AG04449 (cell line): ENCODE measurements at regions not wholly inside any gene's neighbourhood (a gene's known extent, or its start where the extent isn't known, plus 50 kb on each side); places are given as distances from the start of the nearest gene placed in this dataset.

Experiments used
- CTCF ChIA-PET: fragments of 350-600 bp; formaldehyde crosslinking; extraction: SDS; loops from one replicate; lab custom pipeline; 2021; ENCODE audit warnings: antibody characterized with exemption; lab: Yijun Ruan, JAX
- POLR2A ChIA-PET: fragments of 400-600, 350-600 bp; formaldehyde crosslinking; extraction: SDS; loops from one replicate; lab custom pipeline; 2020; ENCODE audit warnings: antibody characterized with exemption, inconsistent platforms; lab: Yijun Ruan, JAX
- DNase-seq: peaks from one replicate; pipeline ENCODE4 v3.0.0-alpha.2; 2010; ENCODE audit warnings: low read depth, low spot score
- H3K4me3 ChIP-seq: 2 replicates; pipeline ENCODE4 v1.5.1; 2011; ENCODE audit warnings: low read depth, mild to moderate bottlenecking, control low read depth, low read length
- TF ChIP-seq, protein P1 (sequence below): IDR thresholded peaks from one replicate; pipeline ENCODE4 v1.5.1; 2011; ENCODE audit warnings: mild to moderate bottlenecking, moderate library complexity, low read length, control low read depth, inconsistent platforms; ENCODE audit not compliant: insufficient read depth; ENCODE audit errors: missing control alignments

DNA sequence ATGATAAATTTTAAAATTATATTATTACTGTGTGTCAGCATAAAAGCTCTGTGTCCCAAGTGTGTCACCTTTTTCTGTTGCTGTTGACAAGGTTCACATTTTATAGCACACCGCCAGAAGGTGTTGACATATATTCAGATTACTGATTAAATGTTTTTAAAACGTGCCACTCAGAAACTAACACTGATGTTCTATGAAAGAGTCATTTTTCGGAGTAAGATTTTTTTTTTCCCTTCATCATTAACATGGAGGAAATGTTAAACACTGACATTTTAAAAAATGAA is 197.5 kb downstream of the TM9SF2 start:
- H3K4me3 ChIP-seq: no peak overlapping the region
- no peak for DNase-seq
- CTCF ChIA-PET: no interaction called here
- TF ChIP-seq, protein P1, sequence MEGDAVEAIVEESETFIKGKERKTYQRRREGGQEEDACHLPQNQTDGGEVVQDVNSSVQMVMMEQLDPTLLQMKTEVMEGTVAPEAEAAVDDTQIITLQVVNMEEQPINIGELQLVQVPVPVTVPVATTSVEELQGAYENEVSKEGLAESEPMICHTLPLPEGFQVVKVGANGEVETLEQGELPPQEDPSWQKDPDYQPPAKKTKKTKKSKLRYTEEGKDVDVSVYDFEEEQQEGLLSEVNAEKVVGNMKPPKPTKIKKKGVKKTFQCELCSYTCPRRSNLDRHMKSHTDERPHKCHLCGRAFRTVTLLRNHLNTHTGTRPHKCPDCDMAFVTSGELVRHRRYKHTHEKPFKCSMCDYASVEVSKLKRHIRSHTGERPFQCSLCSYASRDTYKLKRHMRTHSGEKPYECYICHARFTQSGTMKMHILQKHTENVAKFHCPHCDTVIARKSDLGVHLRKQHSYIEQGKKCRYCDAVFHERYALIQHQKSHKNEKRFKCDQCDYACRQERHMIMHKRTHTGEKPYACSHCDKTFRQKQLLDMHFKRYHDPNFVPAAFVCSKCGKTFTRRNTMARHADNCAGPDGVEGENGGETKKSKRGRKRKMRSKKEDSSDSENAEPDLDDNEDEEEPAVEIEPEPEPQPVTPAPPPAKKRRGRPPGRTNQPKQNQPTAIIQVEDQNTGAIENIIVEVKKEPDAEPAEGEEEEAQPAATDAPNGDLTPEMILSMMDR: no peak
- POLR2A ChIA-PET: no interaction called here

- no peak for DNase-seq
- no peak overlapping the region for H3K4me3 ChIP-seq
- TF ChIP-seq, protein P1: no peak
- CTCF ChIA-PET: no interaction called here
- POLR2A ChIA-PET: no interaction called here
Measured at GRCh38 chr13:99698010-99698815, 196.9 kb downstream of the TM9SF2 start.

DNA sequence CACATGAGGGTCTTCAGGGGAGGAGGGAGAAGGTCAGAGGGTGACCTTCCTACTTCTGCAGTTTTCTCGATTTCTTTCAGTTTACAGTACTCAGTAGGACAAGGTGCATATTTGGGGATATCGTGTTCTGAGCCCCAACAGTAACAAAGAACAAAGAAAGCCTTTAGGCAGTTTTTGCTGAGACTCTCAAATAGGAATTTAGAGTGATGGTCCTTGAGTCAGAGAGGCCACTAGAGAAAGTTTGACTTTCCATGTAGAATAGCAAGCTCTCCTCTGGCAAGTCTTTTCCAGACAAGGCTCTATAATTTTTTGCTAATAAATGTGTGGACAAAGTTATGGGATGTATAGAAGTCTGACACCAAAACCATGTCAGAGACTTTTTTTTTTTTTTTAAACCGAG is 194.6 kb downstream of the TM9SF2 start:
- H3K4me3 ChIP-seq: no peak overlapping the region
- TF ChIP-seq, protein P1: no peak
- DNase-seq: no peak
- CTCF ChIA-PET: no interaction called here
- POLR2A ChIA-PET: no interaction called here

GRCh38 chr13:99693852-99694611 is 192.8 kb downstream of the TM9SF2 start:
- POLR2A ChIA-PET: no interaction called here
- no peak for DNase-seq

GRCh38 chr13:99693351-99693750 is 192.1 kb downstream of the TM9SF2 start:
- H3K4me3 ChIP-seq: no peak overlapping the region
- TF ChIP-seq, protein P1: no peak

More at GRCh38 chr13:99693852-99694611, 192.8 kb downstream of the TM9SF2 start:
- TF ChIP-seq, protein P1: no peak
- CTCF ChIA-PET: no interaction called here
- H3K4me3 ChIP-seq: no peak overlapping the region

GRCh38 chr13:99692854-99693253 is 191.6 kb downstream of the TM9SF2 start:
- TF ChIP-seq, protein P1: no peak
- POLR2A ChIA-PET: no interaction called here
- CTCF ChIA-PET: no interaction called here
- H3K4me3 ChIP-seq: no peak overlapping the region
- no peak for DNase-seq

More at GRCh38 chr13:99693351-99693750, 192.1 kb downstream of the TM9SF2 start:
- ChIA-PET CTCF (no interaction called here), POLR2A (no interaction called here)
- DNase-seq: no peak
